HG03045 (cell line): ENCODE measurements at regions not wholly inside any gene's neighbourhood (a gene's known extent, or its start where the extent isn't known, plus 50 kb on each side); places are given as distances from the start of the nearest gene placed in this dataset.

Experiments used
- ATAC-seq: cut with Tn5 transposase; IDR thresholded peaks from one replicate; pipeline ENCODE4 v1.9.1; 2021; ENCODE audit warnings: mild to moderate bottlenecking, moderate library complexity; ENCODE audit not compliant: unreplicated experiment

DNA sequence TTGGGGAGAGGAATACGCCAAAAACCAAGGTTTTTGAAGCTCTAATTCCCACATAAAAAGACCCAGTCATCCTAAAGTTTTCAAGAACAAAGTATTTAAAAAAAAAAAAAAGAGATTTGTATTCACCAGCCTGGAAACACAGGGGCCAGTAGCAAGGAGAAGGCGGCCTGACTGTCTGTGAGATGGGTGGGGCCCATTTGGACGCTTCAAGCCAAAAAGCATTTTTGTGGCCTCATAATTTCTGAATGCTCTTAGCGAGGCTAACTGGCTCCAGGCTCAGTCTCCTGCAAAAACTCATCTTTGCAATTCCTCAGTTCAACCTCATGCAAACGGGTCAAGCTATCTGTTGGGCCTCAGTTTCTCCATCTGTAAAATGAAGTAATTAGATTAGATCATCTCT is 514.1 kb downstream of the MED13L start:
- ATAC-seq, result no peak

DNA sequence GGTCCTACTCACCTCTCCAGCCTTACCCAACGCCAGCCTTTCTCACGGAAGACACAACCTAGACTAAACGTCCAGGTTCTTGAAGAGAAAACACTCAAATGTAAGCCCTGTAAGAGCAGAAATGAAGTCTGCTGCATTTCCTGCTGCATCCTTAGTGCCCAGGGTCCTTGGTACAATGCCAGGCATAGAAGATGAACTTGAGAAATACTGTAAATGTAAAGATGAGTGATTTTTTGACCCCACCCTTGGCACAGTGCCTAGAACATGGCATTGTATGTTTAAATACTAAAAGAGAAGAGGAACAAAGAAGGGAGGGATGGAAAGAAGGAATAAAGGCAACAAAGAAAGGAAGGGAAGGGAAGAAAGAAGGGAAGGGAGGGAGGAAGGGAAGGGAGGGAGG is 514.6 kb downstream of the MED13L start:
- no peak for ATAC-seq

DNA sequence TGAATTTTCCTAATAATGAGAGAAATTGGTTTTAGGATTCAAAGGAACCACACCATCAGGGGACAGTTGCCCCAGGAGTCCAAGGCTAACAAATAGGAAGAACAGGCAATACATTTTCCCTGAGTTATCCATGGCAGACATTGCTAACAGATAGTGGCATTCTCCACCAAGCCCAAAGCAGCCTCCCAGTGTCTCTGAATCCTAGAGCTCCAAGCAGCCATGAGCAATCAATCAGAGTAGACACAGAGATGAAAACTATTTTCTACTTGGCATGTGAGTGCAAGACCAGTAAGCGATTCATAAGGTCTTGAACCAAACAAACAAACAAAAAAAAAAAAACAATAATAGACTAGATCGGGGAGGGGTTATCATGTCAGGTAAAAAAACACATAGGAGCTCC is 515.7 kb downstream of the MED13L start:
- no peak for ATAC-seq

DNA sequence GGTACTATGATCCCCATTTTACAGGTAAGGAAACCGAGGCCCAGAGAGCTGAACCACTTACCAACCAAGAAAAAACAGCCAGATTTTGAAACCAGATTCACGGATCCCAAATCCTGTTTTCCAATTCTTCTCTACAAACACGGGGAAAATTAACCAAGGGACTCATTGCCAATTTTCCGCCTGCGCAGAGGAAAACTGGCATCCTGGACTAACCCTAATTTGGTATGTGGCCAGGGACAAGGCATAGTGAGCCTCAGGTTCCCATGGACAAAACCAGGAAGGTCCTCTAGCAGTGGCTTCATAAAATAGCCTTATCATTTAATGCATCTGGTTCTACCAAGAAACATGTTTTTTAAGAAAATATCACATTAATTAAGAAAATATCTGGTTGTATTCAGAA is 517.3 kb downstream of the MED13L start:
- no peak for ATAC-seq

DNA sequence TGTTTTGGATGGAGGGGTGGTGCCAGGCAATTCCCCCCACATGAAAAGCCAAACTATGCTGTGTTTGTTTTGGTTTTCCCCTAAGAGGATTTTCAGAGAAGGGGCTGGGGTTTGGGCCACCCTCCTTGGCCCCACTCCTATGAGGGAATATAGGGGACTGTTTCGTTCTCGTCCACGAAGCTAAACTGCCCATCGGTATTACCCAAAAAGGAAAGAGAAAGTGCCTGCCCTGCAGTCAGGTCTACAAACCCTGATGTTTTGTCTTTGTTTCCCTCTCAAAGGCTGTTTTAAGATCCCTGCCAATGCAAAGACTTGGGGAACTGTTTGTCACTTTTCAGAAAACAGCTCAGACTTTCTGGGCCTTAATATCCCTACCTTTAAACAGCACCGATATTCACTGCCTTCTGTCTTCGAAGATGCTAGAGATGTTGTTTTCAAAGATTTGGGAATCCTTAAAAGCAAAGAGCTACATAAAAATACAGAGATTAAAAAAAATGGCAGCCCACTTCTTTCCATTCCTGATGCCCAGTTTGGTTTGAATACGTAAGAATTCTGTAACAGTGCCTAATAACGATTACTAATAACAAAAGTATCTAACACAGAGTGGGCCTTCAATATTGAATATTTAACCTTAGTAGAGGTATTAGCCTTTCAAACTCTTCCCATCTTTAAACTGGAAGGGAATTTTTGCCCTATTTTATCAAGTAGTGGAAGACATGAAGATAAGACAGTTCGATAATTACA is 518.4 kb downstream of the MED13L start:
- no peak for ATAC-seq

GRCh38 chr12:115758183-115758582 is 519.3 kb downstream of the MED13L start:
- ATAC-seq, result no peak

DNA sequence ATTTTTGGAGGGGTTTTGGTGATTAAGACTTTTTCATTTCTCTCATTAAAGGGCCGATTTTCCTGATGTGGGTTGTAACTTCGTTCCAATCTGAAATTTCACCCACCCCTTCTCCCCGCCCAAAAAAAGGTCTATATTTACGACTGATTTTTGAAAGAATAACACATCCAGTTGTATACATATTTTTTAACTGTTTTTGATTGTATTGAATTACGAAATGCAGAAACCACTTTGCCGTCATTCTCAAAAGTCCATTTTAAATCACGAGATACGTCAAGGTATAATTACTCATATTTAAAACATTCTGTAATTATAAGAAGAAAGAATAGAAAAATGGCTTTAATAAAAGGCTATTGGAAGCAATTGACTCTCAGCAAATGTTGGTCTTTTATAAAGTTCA is 520.7 kb downstream of the MED13L start:
- ATAC-seq, result no peak

DNA sequence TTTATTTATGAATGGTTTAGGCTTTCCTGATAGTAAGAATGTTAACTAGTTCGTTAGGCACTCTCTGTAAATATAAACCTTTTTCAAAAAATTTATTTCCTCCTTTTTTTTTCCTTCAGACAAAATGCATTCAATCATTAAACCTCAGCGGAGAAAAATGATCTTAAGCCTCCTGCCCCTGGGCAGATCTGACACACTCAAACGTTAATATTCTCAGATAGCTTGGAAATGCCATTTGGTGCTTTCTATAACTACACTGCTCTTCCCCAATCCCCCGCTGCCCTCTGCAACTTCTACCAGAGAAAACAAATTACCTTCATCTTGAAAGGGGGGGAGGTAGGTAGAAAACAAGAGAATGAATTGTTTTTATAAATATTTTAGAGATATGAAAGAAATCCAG is 521.2 kb downstream of the MED13L start:
- no peak for ATAC-seq

GRCh38 chr12:115755725-115756085 is 521.8 kb downstream of the MED13L start:
- no peak for ATAC-seq

DNA sequence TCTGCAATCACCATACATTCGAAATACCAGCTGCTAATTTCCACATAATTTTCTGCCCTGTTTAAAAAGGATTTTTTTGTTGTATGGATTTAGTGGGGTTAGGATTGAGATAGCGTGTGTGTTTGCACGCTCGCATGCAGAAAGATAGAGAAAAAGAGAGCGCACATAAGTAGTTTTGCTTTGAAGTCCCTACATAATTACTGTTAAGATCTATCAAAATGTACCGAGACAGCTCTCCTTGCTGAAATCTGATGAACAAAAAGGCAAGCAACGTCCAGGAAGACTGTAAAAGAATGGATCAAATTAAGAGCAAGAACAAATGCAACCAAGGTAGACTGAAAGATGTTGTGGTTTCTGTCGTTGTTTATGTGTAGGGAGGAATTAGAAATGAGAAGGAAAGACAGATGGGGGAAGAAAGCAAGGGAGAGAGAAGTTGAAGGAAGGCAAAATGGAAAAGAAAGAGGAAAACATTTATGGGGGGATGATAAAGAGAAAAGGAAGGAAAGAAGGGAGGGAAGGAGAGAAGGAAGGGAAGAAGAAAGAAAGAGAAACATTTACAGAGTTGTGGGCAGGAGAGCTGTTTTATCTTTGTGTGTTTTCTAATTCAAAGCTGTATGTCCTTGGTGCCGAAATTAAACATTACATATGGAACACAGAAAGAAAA is 522.3 kb downstream of the MED13L start:
- no peak for ATAC-seq

GRCh38 chr12:115752913-115753726 is 524.4 kb downstream of the MED13L start:
- ATAC-seq, result no peak

- no peak for ATAC-seq
Observed at GRCh38 chr12:115752156-115752555, 525.3 kb downstream of the MED13L start.

DNA sequence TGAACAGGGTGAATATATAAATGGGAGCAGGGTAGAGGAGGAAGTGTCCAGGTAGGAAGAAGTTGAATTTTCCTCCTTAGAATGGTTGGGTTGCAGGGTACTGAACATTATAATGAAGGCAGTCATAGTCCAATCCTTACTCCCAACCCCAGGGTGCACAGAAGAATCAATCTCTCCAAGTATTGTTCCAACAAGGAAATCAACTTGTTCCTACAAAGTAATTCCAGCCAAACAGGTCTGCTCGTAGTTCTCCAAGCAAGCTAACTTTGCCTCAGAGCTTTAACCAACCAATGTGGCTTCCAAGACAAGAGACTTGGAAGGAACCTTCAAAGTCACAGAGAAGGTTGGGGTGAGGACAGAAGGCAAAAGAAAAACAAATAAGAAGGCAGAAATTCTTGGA is 527.2 kb downstream of the MED13L start:
- ATAC-seq, result no peak

DNA sequence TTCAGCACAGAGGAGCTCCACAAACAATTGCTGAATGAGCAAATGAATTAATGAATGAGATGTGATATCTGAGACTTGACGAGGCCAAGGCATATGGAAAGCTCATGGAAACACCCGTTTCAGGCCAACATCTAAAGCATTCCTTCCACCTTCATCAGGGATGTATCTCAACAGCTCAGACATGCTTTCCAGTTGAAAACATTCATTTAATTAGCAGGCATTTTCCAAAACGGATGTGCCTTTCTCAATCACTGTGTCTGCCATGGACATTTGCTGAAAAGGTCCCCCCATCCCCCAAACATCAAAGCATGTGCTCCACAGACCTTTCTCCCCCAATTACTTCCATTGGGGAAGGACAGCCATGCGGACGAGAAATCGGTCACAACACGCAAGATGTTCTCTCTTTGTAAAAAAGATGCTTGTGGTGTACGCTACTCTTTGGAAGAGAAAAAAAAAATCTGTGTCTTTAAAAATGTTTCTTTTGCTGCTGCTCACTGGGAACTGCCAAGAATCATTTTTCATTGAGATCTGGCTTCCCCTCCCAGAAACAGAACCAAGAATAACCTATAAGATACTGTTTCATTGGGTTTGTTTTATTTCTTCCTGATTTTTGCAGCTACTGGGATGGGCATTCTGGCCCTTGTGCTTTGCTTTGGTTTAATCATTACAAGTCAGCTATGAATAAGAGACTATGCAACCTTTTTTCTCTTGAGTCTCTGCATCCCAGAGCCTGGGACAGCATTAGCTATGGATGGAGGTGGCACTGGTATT is 528.2 kb downstream of the MED13L start:
- no peak for ATAC-seq

- no peak for ATAC-seq
Observed at GRCh38 chr12:115740586-115741155, 536.8 kb downstream of the MED13L start.

GRCh38 chr12:115737895-115738294 is 539.6 kb downstream of the MED13L start:
- no peak for ATAC-seq

DNA sequence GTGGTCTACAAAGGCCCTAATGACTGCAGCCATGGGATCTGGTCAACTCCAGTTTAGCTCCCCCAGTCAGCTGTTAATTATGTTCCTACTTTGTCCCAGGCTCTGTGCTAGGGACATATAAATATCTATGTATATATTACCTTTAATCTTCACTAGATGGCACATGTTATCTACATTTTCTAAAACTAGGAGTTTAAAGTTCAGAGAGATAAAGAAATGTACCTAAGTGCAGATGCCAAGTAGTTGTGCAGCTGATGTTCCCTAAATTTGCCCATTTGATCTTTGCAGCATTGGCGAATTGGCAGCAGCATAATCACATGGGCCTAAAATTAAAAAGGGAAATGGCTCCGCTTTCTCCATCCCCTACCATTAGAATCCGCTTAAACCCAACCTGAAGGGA is 541.1 kb downstream of the MED13L start:
- no peak for ATAC-seq

GRCh38 chr12:115730975-115731541 is 546.4 kb downstream of the MED13L start:
- ATAC-seq, result no peak

DNA sequence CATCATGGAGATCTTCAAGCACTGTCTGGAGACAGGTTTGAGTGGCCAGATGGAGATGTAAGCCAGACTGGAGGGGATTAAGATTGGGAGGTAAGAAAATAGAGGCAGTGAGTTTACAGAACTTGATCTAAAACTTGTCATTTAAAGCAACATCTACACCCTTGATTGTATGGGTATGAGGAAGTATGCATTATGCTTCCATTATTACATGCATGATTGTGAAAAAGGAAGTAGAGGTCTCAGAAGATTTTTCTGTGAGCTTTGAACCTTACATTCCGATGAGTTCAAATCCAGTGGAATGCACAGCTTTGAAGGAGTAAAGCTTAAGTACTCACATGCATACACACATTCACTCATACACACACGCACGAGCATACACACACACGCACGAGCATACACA is 550.8 kb downstream of the MED13L start:
- ATAC-seq, result no peak

GRCh38 chr12:115722181-115722580 is 555.3 kb downstream of the MED13L start:
- no peak for ATAC-seq

GRCh38 chr12:115716551-115716950 is 560.9 kb downstream of the MED13L start:
- no peak for ATAC-seq
